Esophagus muscularis mucosa (tissue), 4 donors: ENCODE measurements at regions not wholly inside any gene's neighbourhood (a gene's known extent, or its start where the extent isn't known, plus 50 kb on each side); places are given as distances from the start of the nearest gene placed in this dataset.

Source experiments
- DNase-seq: peaks from one replicate; pipeline ENCODE4 v3.0.0-alpha.2; 2017; ENCODE audit errors: extremely low spot score
- H3K27ac ChIP-seq, 4 donors: fragments of 200-600 bp; sonication (generic); replicated peaks in 1 of 4; 1 replicate in 3 of 4; 2 replicates in 1 of 4; pipeline ENCODE4 v1.5.1; 2016 to 2019; ENCODE audit warnings: mild to moderate bottlenecking in 1 of 4
- H3K27me3 ChIP-seq, 4 donors: fragments of 200-600 bp; sonication (generic); one replicate each; pipeline versions ENCODE4 v1.5.1 to v1.6.0; 2016 to 2019
- H3K36me3 ChIP-seq, 4 donors: fragments of 200-600 bp; sonication (generic); one replicate each; pipeline ENCODE4 v1.5.1; 2016 to 2019
- H3K4me1 ChIP-seq, 4 donors: fragments of 200-600 bp; sonication (generic); one replicate each; pipeline ENCODE4 v1.5.1; 2016 to 2019
- H3K4me3 ChIP-seq, 4 donors: fragments of 200-600 bp; sonication (generic); 1 replicate in 2 of 4; 2 replicates in 2 of 4; pipeline ENCODE4 v1.5.1; 2016 to 2019; ENCODE audit warnings: mild to moderate bottlenecking in 4 of 4, moderate library complexity in 1 of 4
- H3K9me3 ChIP-seq, 4 donors: fragments of 200-600 bp; sonication (generic); 1 replicate in 3 of 4; 2 replicates in 1 of 4; pipeline ENCODE4 v1.5.1; 2016 to 2019
- CTCF ChIP-seq, 3 experiments: fragments of 200-600 bp in 2 of 3; fragments of 450-650 bp in 1 of 3; sonication (generic) in 2 of 3; IDR thresholded peaks; one replicate each; pipeline ENCODE4 v1.5.1; 2017 to 2019; ENCODE audit warnings: antibody characterized with exemption in 3 of 3, mild to moderate bottlenecking in 2 of 3, moderate library complexity in 1 of 3
- EP300 ChIP-seq: sonication (generic); formaldehyde crosslinking; IDR thresholded peaks from one replicate; pipeline ENCODE4 v1.6.1; 2017; ENCODE audit warnings: antibody characterized with exemption
- POLR2A ChIP-seq: fragments of 450-650 bp; IDR thresholded peaks from one replicate; pipeline ENCODE4 v1.6.1; 2017; ENCODE audit warnings: antibody characterized with exemption, moderate library complexity, mild to moderate bottlenecking, low read depth
- POLR2AphosphoS5 ChIP-seq, 2 donors: sonication (generic); formaldehyde crosslinking; IDR thresholded peaks; one replicate each; pipeline ENCODE4 v1.6.1; 2017; ENCODE audit warnings: antibody characterized with exemption in 2 of 2
- WGBS: methylation state at CpG from one replicate; pipeline ENCODE4 v1.1.5; 2018; 5-methylcytosine and 5-hydroxymethylcytosine counted together
- intact Hi-C: fragments of 100-400 bp; cut with DNase I; formaldehyde crosslinking; loops from one replicate; pipeline ENCODE4 v1.15.1; 2023

DNA sequence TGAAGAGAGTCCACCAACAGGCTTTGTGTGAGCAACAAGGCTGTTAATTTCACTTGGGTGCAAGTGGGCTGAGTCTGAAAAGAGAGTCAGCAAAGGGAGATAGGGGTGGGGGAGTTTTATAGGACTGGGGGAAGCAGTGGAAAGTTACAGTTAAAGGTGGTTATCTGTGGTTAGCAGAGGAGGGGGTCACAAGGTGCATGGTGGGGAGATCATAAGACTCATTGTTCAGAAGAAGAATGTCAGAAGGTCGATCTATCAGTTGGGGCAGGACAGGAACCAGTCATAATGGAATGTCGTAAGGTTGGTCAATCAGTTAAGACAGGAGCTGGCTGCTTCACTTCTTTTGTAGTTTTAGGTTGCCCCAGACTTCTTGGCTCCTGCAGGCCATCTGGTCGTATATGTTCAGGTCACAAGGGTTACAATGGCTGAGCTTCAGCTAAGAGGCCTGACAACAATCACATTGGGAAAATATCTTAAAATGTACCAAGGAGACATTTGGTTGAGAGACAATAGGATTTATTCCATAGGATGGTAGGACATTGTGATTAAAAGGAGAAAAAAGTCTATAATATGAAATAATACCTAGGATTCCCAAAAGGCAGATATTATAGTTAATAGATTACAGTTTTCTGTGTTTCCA lies 356.4 kb downstream of the ANKRD7 start:
- WGBS = 75% methylated on average over 3 of the region's 3 CpGs
- intact Hi-C loops = no loop called here
- H3K27ac ChIP-seq = no peak overlapping the region
- no peak overlapping the region for H3K4me3 ChIP-seq
- no peak for DNase-seq
- H3K9me3 ChIP-seq = no peaks in the 10 kb centered on the region
- no peaks in the 10 kb centered on the region for H3K36me3 ChIP-seq
- H3K4me1 ChIP-seq = peaks cover 0 to 3% (median under 1%) of the 10 kb centered on the region in 4 donors
- TF ChIP-seq POLR2AphosphoS5 (IDR thresholded peaks at IDR 0.05) = no peak
- TF ChIP-seq EP300 = no peak
- no peak for TF ChIP-seq CTCF (IDR thresholded peaks at IDR 0.05)
- TF ChIP-seq POLR2A = no peak
- H3K27me3 ChIP-seq = no peaks in the 10 kb centered on the region

DNA sequence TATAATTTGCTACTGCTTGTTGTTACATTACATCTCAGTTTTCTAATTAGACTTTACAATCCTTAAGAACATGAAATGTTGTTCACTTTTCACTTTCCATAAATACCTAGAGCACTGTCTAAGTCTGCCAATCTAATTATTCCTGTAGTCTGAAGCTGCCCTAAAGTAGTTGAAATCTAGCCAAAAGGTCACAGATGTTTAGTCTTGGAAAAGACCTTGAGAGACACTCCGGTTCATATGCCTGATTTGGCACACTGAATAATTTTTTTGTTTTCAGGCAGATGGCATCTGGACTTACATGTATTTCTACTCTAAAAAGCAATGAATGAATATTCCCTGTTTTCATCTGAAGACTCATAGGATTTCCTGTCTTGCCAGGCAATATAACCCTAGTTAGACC lies 359.1 kb downstream of the ANKRD7 start:
- Histone ChIP-seq H3K4me3 (no peak overlapping the region), H3K4me1 (no peaks in the 10 kb centered on the region), H3K27ac (no peak overlapping the region), H3K9me3 (no peaks in the 10 kb centered on the region), H3K27me3 (no peaks in the 10 kb centered on the region), H3K36me3 (no peaks in the 10 kb centered on the region)
- intact Hi-C loops = no loop called here
- DNase-seq = no peak
- WGBS = 64% methylated on average over 1 of the region's 1 CpG
- no peak for TF ChIP-seq POLR2A
- no peak for TF ChIP-seq CTCF (IDR thresholded peaks at IDR 0.05)
- no peak for TF ChIP-seq POLR2AphosphoS5 (IDR thresholded peaks at IDR 0.05)
- TF ChIP-seq EP300 = no peak

DNA sequence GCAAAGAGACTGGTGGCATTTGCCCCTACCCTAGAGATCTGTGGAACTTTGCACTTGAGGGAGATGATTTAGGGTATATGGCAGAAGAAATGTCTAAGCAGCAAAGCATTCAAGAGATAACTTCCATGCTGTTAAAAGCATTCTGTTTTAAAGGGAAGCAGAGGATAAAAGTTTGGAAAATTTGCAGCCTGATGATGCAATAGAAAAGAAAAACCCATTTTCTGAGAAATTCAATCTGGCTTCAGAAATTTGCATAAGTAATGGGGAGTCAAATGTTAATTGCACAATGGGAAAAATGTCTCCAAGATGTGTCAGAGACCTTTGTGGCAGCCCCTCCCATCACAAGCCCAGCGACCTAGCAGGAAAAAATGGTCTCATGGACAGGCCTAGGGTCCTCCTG lies 361.7 kb downstream of the ANKRD7 start:
- TF ChIP-seq CTCF (IDR thresholded peaks at IDR 0.05) (no peak), POLR2A (no peak), EP300 (no peak), POLR2AphosphoS5 (IDR thresholded peaks at IDR 0.05) (no peak)
- H3K4me1 ChIP-seq = no peaks in the 10 kb centered on the region
- no peaks in the 10 kb centered on the region for H3K9me3 ChIP-seq
- WGBS = 60% methylated on average over 1 of the region's 1 CpG
- no peak for DNase-seq
- no peak overlapping the region for H3K27ac ChIP-seq
- no peak overlapping the region for H3K4me3 ChIP-seq
- intact Hi-C loops = no loop called here
- no peaks in the 10 kb centered on the region for H3K27me3 ChIP-seq
- no peaks in the 10 kb centered on the region for H3K36me3 ChIP-seq

DNA sequence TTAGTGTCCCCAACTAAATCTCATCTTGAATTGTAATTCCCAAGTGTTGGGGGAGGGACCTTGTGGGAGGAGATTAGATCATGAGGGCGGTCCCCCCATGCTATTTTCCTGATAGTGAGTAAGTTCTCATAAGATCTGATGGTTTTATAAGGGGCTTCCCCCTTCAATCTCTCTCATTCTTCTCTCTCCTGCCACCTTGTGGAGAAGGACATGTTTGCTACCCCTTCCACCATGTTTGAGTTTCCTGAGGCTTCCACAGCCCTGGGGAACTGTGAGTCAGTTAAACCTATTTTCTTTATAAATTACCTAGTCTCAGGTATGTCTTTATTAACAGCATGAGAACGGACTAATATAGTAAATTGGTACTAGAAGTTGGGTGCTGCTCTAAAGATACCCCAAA lies 365.6 kb downstream of the ANKRD7 start:
- H3K36me3 ChIP-seq = no peaks in the 10 kb centered on the region
- no peak for DNase-seq
- no peak overlapping the region for H3K27ac ChIP-seq
- no peaks in the 10 kb centered on the region for H3K9me3 ChIP-seq
- intact Hi-C loops = no loop called here
- no peak overlapping the region for H3K4me3 ChIP-seq
- 51% methylated on average over 2 of the region's 2 CpGs for WGBS
- TF ChIP-seq EP300 (no peak), POLR2AphosphoS5 (IDR thresholded peaks at IDR 0.05) (no peak), CTCF (IDR thresholded peaks at IDR 0.05) (no peak)
- H3K27me3 ChIP-seq = no peaks in the 10 kb centered on the region
- no peaks in the 10 kb centered on the region for H3K4me1 ChIP-seq

GRCh38 chr7:118602090-118602489 lies 377.6 kb downstream of the ANKRD7 start:
- no peaks in the 10 kb centered on the region for H3K9me3 ChIP-seq
- H3K27me3 ChIP-seq = no peaks in the 10 kb centered on the region
- DNase-seq = no peak
- intact Hi-C loops = no loop called here
- no peak overlapping the region for H3K27ac ChIP-seq
- TF ChIP-seq POLR2A = no peak
- TF ChIP-seq EP300 = no peak
- no peak for TF ChIP-seq CTCF (IDR thresholded peaks at IDR 0.05)
- TF ChIP-seq POLR2AphosphoS5 (IDR thresholded peaks at IDR 0.05) = no peak
- H3K36me3 ChIP-seq = no peaks in the 10 kb centered on the region
- no peak overlapping the region for H3K4me3 ChIP-seq
- no peaks in the 10 kb centered on the region for H3K4me1 ChIP-seq
